B cell (primary cell): ENCODE measurements at regions not wholly inside any gene's neighbourhood (a gene's known extent, or its start where the extent isn't known, plus 50 kb on each side); places are given as distances from the start of the nearest gene placed in this dataset.

Source experiments
- CTCF ChIP-seq: fragments of 200-600 bp; IDR thresholded peaks from one replicate; pipeline ENCODE4 v1.8.0; 2022; ENCODE audit warnings: antibody characterized with exemption, mild to moderate bottlenecking
- EZH2 ChIP-seq: IDR thresholded peaks from 2 replicates; pipeline ENCODE4 v1.6.1; 2012; ENCODE audit warnings: borderline replicate concordance, low read depth, mild to moderate bottlenecking, moderate library complexity, low read length; ENCODE audit not compliant: insufficient read depth, poor library complexity, severe bottlenecking

GRCh38 chr13:66162470-66162869, 1067.7 kb downstream of the PCDH9 start:
- no peak for TF ChIP-seq CTCF
- no peak for TF ChIP-seq EZH2
